ENCODE measurements at regions not wholly inside any gene's neighbourhood (a gene's known extent, or its start where the extent isn't known, plus 50 kb on each side); places are given as distances from the start of the nearest gene placed in this dataset.

DNA sequence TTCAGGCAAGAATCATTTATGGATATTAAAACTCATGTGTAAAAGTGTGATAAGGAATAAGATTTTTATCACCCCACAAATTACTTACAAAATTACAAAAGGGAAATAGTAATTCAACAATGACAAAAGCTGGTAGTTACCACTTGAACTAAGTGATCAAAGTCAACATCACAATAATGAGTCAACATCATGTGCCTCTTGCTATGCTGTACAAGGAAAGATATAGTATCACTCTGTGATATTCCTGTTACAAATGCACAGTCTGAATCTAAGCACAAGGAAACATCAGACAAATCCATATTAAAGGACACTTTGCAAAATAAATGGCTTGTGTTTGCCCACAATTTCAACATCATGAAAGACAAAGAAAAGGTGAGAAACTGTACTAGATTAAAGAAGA is 90.5 kb upstream of the PLCL2 start:
- no peak for DNase-seq (ENCODE audit: low read depth)
- H3K4me3 ChIP-seq (ENCODE audit: low read depth, low read length) = no peak overlapping the region
- TF ChIP-seq, protein P1, sequence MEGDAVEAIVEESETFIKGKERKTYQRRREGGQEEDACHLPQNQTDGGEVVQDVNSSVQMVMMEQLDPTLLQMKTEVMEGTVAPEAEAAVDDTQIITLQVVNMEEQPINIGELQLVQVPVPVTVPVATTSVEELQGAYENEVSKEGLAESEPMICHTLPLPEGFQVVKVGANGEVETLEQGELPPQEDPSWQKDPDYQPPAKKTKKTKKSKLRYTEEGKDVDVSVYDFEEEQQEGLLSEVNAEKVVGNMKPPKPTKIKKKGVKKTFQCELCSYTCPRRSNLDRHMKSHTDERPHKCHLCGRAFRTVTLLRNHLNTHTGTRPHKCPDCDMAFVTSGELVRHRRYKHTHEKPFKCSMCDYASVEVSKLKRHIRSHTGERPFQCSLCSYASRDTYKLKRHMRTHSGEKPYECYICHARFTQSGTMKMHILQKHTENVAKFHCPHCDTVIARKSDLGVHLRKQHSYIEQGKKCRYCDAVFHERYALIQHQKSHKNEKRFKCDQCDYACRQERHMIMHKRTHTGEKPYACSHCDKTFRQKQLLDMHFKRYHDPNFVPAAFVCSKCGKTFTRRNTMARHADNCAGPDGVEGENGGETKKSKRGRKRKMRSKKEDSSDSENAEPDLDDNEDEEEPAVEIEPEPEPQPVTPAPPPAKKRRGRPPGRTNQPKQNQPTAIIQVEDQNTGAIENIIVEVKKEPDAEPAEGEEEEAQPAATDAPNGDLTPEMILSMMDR (IDR thresholded peaks at IDR 0.05; ENCODE audit: insufficient read depth, low read depth, low read length, missing control alignments) = no peak

DNA sequence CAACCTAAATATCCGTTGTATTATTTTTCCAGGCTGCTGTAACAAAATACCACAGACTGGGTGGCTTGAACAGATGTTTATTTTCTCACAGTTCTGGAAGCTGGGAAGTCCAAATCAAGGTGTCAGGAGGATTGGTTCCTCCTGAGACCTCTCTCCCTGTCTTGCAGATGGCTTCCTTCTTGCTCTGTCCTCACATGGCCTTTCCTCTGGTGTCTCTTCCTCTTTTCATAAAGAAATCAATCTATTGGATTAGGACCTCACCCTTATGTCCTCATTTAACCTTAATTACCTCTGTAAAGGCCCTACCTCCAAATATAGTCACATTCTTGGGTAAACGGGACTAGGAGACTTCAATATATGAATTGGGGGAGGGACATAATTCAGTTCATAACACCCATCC is 89.2 kb upstream of the PLCL2 start:
- DNase-seq (ENCODE audit: low read depth) = no peak
- TF ChIP-seq, protein P1 (IDR thresholded peaks at IDR 0.05; ENCODE audit: insufficient read depth, low read depth, low read length, missing control alignments) = no peak
- no peak overlapping the region for H3K4me3 ChIP-seq (ENCODE audit: low read depth, low read length)

DNA sequence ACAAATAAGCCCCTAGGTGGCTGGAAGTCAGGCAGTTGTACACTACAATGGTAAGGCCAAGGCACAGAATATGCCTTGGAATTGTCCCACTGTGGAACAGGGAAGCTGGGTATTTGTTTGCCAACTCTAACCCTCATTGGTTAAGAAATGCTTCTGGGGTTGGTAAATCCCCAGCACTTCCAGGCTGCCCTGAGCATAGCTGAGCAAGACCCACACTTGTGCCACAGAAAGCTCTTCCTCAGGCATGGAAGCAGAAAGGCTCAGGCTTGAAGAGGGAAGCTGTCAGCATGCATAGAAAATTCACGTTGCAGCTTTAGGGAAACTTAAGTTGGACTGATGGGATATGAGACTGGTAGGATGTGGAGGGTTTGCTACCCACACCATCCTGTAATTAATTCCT is 86.9 kb upstream of the PLCL2 start:
- H3K4me3 ChIP-seq (ENCODE audit: low read depth, low read length) = no peak overlapping the region
- no peak for DNase-seq (ENCODE audit: low read depth)
- TF ChIP-seq, protein P1 (IDR thresholded peaks at IDR 0.05; ENCODE audit: insufficient read depth, low read depth, low read length, missing control alignments) = no peak

DNA sequence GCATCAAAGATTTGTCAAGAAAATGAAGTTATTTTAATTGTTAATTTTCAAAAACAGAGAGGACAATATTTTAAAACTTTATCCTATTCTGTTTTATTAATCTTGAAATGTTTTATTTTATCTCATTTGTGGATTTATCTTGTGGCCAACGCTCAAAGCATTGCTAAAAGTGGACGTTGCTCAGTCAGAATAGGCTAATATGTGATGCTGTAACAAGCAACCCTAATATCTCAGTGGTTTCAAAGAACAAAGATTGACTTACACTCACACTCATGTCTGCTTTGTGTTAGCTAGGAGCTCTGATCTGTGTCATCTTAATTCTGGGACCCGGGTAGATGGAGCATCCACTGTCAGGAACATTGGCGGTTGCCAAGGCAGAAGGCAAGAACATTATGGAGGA is 86.0 kb upstream of the PLCL2 start:
- no peak overlapping the region for H3K4me3 ChIP-seq (ENCODE audit: low read depth, low read length)
- no peak for DNase-seq (ENCODE audit: low read depth)
- TF ChIP-seq, protein P1 (IDR thresholded peaks at IDR 0.05; ENCODE audit: insufficient read depth, low read depth, low read length, missing control alignments) = no peak

DNA sequence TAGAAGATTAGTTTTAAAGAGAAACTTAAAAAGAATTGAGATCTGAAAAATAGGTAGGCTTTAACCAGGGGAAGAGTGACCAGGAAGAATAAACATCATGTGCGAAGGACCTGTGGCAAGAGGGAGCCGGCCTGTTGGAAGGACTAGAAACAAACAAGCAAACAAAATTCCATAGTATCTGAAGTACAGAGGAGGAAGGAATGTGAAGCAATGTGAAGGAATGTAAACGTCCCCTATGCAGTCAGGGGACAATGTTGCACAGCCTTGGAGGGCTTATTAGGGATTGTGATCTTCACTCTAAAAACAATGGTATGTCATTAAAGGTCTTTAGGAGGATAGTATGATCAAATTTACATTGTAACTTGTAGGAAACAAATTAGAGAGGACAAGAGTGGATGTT is 84.4 kb upstream of the PLCL2 start:
- H3K4me3 ChIP-seq (ENCODE audit: low read depth, low read length) = no peak overlapping the region
- TF ChIP-seq, protein P1 (IDR thresholded peaks at IDR 0.05; ENCODE audit: insufficient read depth, low read depth, low read length, missing control alignments) = no peak
- no peak for DNase-seq (ENCODE audit: low read depth)

DNA sequence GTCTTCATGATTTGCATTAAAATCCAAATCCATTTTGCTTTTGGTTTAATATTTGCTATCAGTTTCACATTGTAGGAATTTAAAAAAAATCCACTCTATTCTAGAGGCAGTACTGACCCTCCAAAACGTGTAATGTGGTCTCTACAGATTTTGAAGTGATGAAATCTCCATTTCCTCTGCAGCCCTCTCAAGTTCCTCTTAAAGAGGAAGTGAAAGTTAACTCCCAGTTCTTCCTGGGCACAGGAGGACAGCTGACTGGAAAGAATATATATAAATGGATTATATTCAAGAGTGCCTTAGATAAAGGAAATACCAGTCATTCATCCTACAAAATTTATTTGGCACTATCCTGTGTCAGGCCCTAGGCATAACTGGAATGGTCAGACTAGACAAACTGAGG is 83.5 kb upstream of the PLCL2 start:
- TF ChIP-seq, protein P1 (IDR thresholded peaks at IDR 0.05; ENCODE audit: insufficient read depth, low read depth, low read length, missing control alignments) = no peak
- peak; percentile 21 for DNase-seq (ENCODE audit: low read depth)

DNA sequence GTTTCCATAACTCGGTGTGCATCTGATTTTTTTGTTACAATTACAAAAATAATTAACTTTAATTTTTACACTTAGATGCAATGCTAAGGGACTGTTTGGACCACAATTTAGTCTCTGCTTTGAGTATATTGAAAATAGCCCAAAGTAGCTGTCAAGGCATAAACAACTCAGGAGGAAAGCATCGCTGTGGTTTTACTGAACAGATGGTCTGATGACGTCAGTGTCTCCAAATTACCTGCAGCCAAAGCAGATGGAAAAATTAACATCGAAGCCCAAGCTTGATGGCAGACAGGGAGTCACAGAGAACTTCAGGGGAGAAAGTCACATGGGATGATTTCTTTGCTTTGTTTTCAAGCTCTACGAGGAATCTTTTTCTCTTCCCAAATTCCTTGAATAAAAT is 83.1 kb upstream of the PLCL2 start:
- TF ChIP-seq, protein P1 (IDR thresholded peaks at IDR 0.05; ENCODE audit: insufficient read depth, low read depth, low read length, missing control alignments) = no peak
- peak; percentile 24 for DNase-seq (ENCODE audit: low read depth)
- H3K4me3 ChIP-seq (ENCODE audit: low read depth, low read length) = no peak overlapping the region

More for the DNA sequence above, 83.5 kb upstream of the PLCL2 start:
- no peak overlapping the region for H3K4me3 ChIP-seq (ENCODE audit: low read depth, low read length)
